Gastroesophageal sphincter (tissue), 4 donors: ENCODE measurements at regions not wholly inside any gene's neighbourhood (a gene's known extent, or its start where the extent isn't known, plus 50 kb on each side); places are given as distances from the start of the nearest gene placed in this dataset.

Experiments used
- ATAC-seq: fragments of 150-250 bp; one replicate; pipeline ENCODE4 v1.9.1; 2016; ENCODE audit warnings: mild to moderate bottlenecking, moderate library complexity
- H3K27ac ChIP-seq, 4 donors: fragments of 200-600 bp; sonication (generic) in 3 of 4; 1 replicate in 3 of 4; 2 replicates in 1 of 4; pipeline ENCODE4 v1.5.1; 2016 to 2019
- H3K27me3 ChIP-seq: fragments of 200-600 bp; sonication (generic); one replicate; pipeline ENCODE4 v1.5.1; 2019
- H3K36me3 ChIP-seq, 2 donors: fragments of 200-600 bp; sonication (generic); one replicate each; pipeline ENCODE4 v1.5.1; 2019; ENCODE audit warnings: control low read depth in 1 of 2
- H3K4me1 ChIP-seq, 3 donors: fragments of 200-600 bp; sonication (generic); 1 replicate in 2 of 3; 2 replicates in 1 of 3; pipeline ENCODE4 v1.5.1; 2016 to 2019; ENCODE audit warnings: control low read depth in 2 of 3
- H3K4me3 ChIP-seq, 2 donors: fragments of 200-600 bp; sonication (generic); one replicate each; pipeline ENCODE4 v1.5.1; 2019; ENCODE audit warnings: mild to moderate bottlenecking in 1 of 2, moderate library complexity in 1 of 2
- H3K9me3 ChIP-seq, 3 donors: fragments of 200-600 bp; sonication (generic); one replicate each; pipeline ENCODE4 v1.5.1; 2017 to 2019; ENCODE audit warnings: control low read depth in 2 of 3
- EP300 ChIP-seq: sonication (generic); formaldehyde crosslinking; IDR thresholded peaks from one replicate; pipeline ENCODE4 v1.6.1; 2017; ENCODE audit warnings: antibody characterized with exemption, mild to moderate bottlenecking
- POLR2A ChIP-seq, 2 donors: fragments of 450-650 bp; IDR thresholded peaks; one replicate each; pipeline ENCODE4 v1.6.1; 2017; ENCODE audit warnings: antibody characterized with exemption in 2 of 2, mild to moderate bottlenecking in 2 of 2, moderate library complexity in 1 of 2
- POLR2AphosphoS5 ChIP-seq: sonication (generic); formaldehyde crosslinking; IDR thresholded peaks from one replicate; pipeline ENCODE4 v1.6.1; 2017; ENCODE audit warnings: antibody characterized with exemption
- WGBS, 2 donors: methylation state at CpG; one replicate each; pipeline ENCODE4 v1.1.5; 2018; ENCODE audit warnings: low coverage in 1 of 2; 5-methylcytosine and 5-hydroxymethylcytosine counted together
- TF ChIP-seq, protein P1 (sequence below), 4 experiments: fragments of 200-600 bp in 2 of 4; fragments of 450-650 bp in 2 of 4; sonication (generic) in 1 of 4; IDR thresholded peaks; one replicate each; pipeline ENCODE4 v1.5.1; 2017 to 2019; ENCODE audit warnings: antibody characterized with exemption in 4 of 4, mild to moderate bottlenecking in 2 of 4, moderate library complexity in 2 of 4

DNA sequence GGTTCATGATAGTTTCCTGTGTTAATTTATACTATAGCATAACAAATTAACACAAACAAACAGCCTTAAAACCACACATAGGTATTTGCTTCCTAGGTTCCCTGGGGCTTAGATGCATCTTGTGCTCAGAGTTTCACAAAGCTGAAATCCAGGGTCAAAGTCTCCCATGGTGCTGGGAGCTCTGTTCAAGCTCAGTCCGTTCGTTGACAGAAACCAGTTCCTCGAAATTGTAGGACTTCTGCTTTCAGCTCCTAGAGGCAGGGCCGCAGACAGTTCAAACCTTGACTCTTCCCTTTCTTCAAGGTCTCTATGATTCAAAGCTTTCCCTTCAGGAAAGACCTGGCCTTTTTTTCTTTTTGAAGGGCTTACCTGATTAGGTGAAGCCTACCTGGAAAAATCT lies 90.5 kb downstream of the VSTM2A start:
- 44 to 88% methylated on average over 4 of the region's 4 CpGs for whole genome bisulfite sequencing, 2 donors
- no peak for ATAC-seq
- Histone ChIP-seq H3K27me3 (no peaks in the 10 kb centered on the region), H3K36me3 (no peaks in the 10 kb centered on the region), H3K4me1 (no peaks in the 10 kb centered on the region), H3K9me3 (no peaks in the 10 kb centered on the region), H3K4me3 (no peak overlapping the region), H3K27ac (no peak overlapping the region)
- TF ChIP-seq EP300: no peak
- no peak for TF ChIP-seq POLR2AphosphoS5
- TF ChIP-seq, protein P1, sequence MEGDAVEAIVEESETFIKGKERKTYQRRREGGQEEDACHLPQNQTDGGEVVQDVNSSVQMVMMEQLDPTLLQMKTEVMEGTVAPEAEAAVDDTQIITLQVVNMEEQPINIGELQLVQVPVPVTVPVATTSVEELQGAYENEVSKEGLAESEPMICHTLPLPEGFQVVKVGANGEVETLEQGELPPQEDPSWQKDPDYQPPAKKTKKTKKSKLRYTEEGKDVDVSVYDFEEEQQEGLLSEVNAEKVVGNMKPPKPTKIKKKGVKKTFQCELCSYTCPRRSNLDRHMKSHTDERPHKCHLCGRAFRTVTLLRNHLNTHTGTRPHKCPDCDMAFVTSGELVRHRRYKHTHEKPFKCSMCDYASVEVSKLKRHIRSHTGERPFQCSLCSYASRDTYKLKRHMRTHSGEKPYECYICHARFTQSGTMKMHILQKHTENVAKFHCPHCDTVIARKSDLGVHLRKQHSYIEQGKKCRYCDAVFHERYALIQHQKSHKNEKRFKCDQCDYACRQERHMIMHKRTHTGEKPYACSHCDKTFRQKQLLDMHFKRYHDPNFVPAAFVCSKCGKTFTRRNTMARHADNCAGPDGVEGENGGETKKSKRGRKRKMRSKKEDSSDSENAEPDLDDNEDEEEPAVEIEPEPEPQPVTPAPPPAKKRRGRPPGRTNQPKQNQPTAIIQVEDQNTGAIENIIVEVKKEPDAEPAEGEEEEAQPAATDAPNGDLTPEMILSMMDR (IDR thresholded peaks at IDR 0.05): no peak
- no peak for TF ChIP-seq POLR2A (IDR thresholded peaks at IDR 0.05)

- TF ChIP-seq POLR2AphosphoS5 (no peak), EP300 (no peak), POLR2A (IDR thresholded peaks at IDR 0.05) (no peak)
- TF ChIP-seq, protein P1 (IDR thresholded peaks at IDR 0.05): no peak
- Histone ChIP-seq H3K27ac (no peak overlapping the region), H3K36me3 (no peaks in the 10 kb centered on the region), H3K9me3 (no peaks in the 10 kb centered on the region), H3K4me3 (no peak overlapping the region), H3K27me3 (no peaks in the 10 kb centered on the region), H3K4me1 (no peaks in the 10 kb centered on the region)
- 71% methylated on average over 3 to 4 of the region's 4 CpGs for WGBS, 2 donors
- ATAC-seq: no peak
Measured at GRCh38 chr7:54629771-54630170, 87.6 kb downstream of the VSTM2A start.

- ATAC-seq: no peak
- TF ChIP-seq, protein P1 (IDR thresholded peaks at IDR 0.05): no peak
- no peak for TF ChIP-seq EP300
- TF ChIP-seq POLR2AphosphoS5: no peak
- 63 to 67% methylated on average over 1 to 3 of the region's 3 CpGs for WGBS, 2 donors
- Histone ChIP-seq H3K9me3 (no peaks in the 10 kb centered on the region), H3K27ac (no peak overlapping the region), H3K36me3 (no peaks in the 10 kb centered on the region), H3K4me3 (no peak overlapping the region), H3K4me1 (no peaks in the 10 kb centered on the region), H3K27me3 (no peaks in the 10 kb centered on the region)
Measured at GRCh38 chr7:54622696-54623309, 80.6 kb downstream of the VSTM2A start.
